ENCODE measurements at regions not wholly inside any gene's neighbourhood (a gene's known extent, or its start where the extent isn't known, plus 50 kb on each side); places are given as distances from the start of the nearest gene placed in this dataset.

DNA sequence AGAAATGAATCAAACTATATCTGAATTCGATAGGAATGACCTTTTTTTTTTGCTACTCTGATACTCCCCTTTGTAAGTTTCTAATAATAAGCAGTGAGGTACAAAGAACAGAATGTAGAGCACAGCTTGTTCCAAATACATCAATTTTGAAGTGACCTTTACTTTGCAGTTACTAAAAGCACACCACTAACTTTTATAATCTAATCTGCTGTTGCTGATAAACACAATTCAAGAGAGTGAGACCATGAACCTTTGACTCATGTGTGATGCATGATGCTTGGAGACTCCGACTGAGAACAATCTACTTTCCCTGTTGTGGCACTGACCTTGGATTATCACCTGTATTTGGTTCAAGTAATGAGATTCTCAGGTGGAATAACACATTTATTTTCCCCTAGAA lies 91.6 kb upstream of the GNPDA2 start:
- DNase-seq (ENCODE audit: low spot score), result no peak
- TF ChIP-seq, protein P1, sequence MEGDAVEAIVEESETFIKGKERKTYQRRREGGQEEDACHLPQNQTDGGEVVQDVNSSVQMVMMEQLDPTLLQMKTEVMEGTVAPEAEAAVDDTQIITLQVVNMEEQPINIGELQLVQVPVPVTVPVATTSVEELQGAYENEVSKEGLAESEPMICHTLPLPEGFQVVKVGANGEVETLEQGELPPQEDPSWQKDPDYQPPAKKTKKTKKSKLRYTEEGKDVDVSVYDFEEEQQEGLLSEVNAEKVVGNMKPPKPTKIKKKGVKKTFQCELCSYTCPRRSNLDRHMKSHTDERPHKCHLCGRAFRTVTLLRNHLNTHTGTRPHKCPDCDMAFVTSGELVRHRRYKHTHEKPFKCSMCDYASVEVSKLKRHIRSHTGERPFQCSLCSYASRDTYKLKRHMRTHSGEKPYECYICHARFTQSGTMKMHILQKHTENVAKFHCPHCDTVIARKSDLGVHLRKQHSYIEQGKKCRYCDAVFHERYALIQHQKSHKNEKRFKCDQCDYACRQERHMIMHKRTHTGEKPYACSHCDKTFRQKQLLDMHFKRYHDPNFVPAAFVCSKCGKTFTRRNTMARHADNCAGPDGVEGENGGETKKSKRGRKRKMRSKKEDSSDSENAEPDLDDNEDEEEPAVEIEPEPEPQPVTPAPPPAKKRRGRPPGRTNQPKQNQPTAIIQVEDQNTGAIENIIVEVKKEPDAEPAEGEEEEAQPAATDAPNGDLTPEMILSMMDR (IDR thresholded peaks at IDR 0.05; ENCODE audit: extremely low read depth, missing control alignments), result no peak

DNA sequence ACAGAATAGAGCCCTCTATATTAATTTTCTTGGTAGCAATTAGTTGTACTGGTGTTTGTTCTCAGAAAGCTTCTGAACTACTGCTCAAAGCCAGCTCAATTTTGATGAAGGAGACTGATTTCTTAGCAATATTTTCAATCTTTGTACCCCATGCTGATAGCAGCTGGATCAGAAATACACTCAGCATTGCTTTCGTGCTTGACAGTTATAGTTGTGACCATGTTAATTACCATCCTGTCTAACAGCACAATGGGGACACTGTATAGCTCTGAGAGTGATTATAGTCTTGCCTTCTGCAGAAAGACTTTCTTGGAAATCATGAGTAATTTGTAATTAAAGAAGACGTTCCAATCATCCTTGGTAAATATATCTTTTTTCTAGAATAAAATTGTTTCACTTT lies 79.7 kb upstream of the GNPDA2 start:
- TF ChIP-seq, protein P1 (IDR thresholded peaks at IDR 0.05; ENCODE audit: extremely low read depth, missing control alignments), result no peak
- no peak for DNase-seq (ENCODE audit: low spot score)

DNA sequence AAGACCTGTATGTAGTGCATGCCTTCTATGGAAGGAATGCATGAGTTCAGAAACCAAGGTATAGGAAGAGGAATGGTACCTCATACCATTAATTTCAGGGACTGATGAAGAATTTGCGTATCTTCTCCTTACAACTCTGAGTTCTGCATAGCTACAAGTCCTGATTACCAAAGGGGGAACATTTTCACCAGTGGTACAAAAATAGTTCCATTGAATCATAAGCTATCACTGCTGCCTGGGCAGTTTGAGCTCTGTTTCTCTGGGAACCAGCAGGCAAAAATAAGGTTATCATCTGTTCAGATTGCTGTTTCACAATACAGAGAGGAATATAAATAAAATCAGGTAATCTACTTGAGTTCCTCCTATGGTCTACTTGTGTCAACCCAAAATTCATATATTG lies 77.9 kb upstream of the GNPDA2 start:
- DNase-seq (ENCODE audit: low spot score), result no peak
- TF ChIP-seq, protein P1 (IDR thresholded peaks at IDR 0.05; ENCODE audit: extremely low read depth, missing control alignments), result no peak

DNA sequence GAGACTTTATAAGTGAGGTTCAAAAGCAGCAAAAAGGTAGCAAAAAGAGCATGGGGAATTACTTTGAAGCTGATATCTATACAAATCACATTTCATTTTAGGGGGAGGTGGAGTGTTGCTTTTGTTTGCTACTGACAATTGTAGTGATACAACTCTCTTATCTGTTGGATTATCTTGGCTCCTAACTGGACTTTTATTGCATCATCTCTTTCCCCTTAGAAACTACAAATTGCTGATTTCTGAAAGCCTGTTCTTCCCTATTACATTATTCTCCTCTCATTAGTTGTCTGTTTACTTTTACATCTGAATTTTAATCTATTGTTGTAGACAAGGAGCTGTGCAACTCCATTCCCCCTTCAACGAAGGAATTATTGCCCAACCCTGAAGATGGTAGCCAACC lies 75.0 kb upstream of the GNPDA2 start:
- TF ChIP-seq, protein P1 (IDR thresholded peaks at IDR 0.05; ENCODE audit: extremely low read depth, missing control alignments), result no peak
- no peak for DNase-seq (ENCODE audit: low spot score)

DNA sequence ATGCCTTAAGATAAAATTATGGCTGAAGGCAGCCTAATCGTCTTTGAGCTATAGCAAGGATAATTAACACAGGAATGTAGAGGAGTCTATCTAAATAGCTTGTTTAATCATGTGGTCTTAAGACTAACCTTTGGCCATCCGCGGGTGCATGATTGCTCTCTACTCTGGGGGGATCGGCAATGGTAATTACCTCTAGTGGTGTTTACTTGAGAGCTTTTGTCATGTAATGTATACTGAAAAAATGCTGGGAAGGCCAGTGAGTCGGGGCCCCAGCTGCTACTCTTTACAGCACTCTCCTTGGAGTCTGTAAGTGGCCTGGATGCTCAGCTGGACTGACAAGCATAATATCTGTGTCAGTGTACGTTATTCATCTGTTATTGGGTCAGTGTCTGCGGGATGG lies 65.5 kb upstream of the GNPDA2 start:
- DNase-seq (ENCODE audit: low spot score), result no peak
- TF ChIP-seq, protein P1 (IDR thresholded peaks at IDR 0.05; ENCODE audit: extremely low read depth, missing control alignments), result no peak

DNA sequence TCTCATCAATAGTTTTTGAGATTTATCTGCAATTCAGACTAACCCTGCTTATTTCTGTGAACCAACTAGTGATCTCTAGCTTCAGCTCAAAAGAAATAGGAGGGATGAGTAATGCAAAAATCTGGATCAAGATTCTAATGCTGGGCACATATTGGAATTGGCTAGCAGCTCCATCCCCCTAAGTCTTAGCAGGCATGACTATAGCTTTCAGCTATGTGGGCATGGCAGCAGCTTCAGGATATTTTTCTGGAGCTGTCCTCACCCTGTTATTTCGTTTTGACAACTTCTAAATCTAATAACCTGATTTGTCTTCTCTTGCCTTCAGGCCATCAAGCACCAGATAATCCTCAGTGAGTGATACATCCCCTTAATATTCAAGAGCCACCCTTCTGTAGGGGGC lies 50.8 kb upstream of the GNPDA2 start:
- TF ChIP-seq, protein P1 (IDR thresholded peaks at IDR 0.05; ENCODE audit: extremely low read depth, missing control alignments), result no peak
- DNase-seq (ENCODE audit: low spot score), result no peak
